ENCODE measurements at regions not wholly inside any gene's neighbourhood (a gene's known extent, or its start where the extent isn't known, plus 50 kb on each side); places are given as distances from the start of the nearest gene placed in this dataset.

GRCh38 chr2:43074592-43075053 lies 151.8 kb downstream of the ZFP36L2 start:
- intact Hi-C loops (cut with micrococcal nuclease; ENCODE audit: unreplicated experiment), result no loop called here
- 0% methylated on average over 2 of the region's 2 CpGs for WGBS (ENCODE audit: insufficient coverage, insufficient replicate concordance, low lambda C conversion rate, missing lambda C conversion rate)
- Histone ChIP-seq H3K9ac (ENCODE audit: control insufficient read depth, insufficient read depth, low read length) (no peak overlapping the region), H4K20me1 (ENCODE audit: control insufficient read depth, insufficient read depth) (no peaks in the 10 kb centered on the region), H3K4me1 (ENCODE audit: control insufficient read depth, insufficient read depth, low read length) (no peaks in the 10 kb centered on the region), H3K9me3 (replicated peaks; ENCODE audit: control insufficient read depth, insufficient read depth, low read length) (no peaks in the 10 kb centered on the region), H2AFZ (ENCODE audit: control insufficient read depth, low read depth, low read length) (no peak overlapping the region), H3K27ac (ENCODE audit: control insufficient read depth, insufficient read depth) (no peak overlapping the region), H3K79me2 (ENCODE audit: control insufficient read depth, insufficient read depth, low read length) (no peaks in the 10 kb centered on the region), H3K4me2 (ENCODE audit: control insufficient read depth, insufficient read depth) (no peak overlapping the region), H3K36me3 (ENCODE audit: control insufficient read depth in 2 of 2, insufficient read depth in 2 of 2, low read length in 1 of 2) (no peaks in the 10 kb centered on the region), H3K27me3 (replicated peaks in 1 of 2; ENCODE audit: control insufficient read depth in 2 of 2, insufficient read depth in 2 of 2, low read length in 1 of 2) (no peaks in the 10 kb centered on the region), H3K4me3 (no peak overlapping the region)
- ATAC-seq, result no peak
- ChIA-PET SMC1A (ENCODE audit: uncharacterized antibody, unreplicated experiment) (interaction anchor here (0.7 kb wide), 1 partner anchor 88 kb away, joined by 3 read pairs; no protein-coding TSS in a partner anchor), RAD21 (ENCODE audit: unreplicated experiment) (no interaction called here), CTCF (no interaction called here), POLR2A (no interaction called here)
- no peak for DNase-seq (ENCODE audit: low read depth, low spot score)
- no peak for TF ChIP-seq MEF2B (IDR thresholded peaks at IDR 0.05; ENCODE audit: partially characterized antibody, poor library complexity, severe bottlenecking)
- no peak for TF ChIP-seq ZNF217 (IDR thresholded peaks at IDR 0.05)
- TF ChIP-seq MAX (IDR thresholded peaks at IDR 0.05; ENCODE audit: low read depth, low read length), result no peak
- TF ChIP-seq PRDM15 (CRISPR knock-in tag; IDR thresholded peaks at IDR 0.05), result no peak
- no peak for TF ChIP-seq TBL1XR1 (IDR thresholded peaks at IDR 0.05; ENCODE audit: low read depth, low read length)
- TF ChIP-seq MTA3 (IDR thresholded peaks at IDR 0.05; ENCODE audit: borderline replicate concordance, low read length), result no peak
- no peak for TF ChIP-seq HSF1 (IDR thresholded peaks at IDR 0.05; ENCODE audit: low read depth, low read length)
- no TSS peak for BruUV-seq (replicated peaks)
- no peak for FAIRE-seq
- in situ Hi-C loops (cut with MboI), result no loop called here
